Karpas-422 (cell line): ENCODE measurements at regions not wholly inside any gene's neighbourhood (a gene's known extent, or its start where the extent isn't known, plus 50 kb on each side); places are given as distances from the start of the nearest gene placed in this dataset.

Source experiments
- DNase-seq: peaks from one replicate; pipeline ENCODE4 v3.0.0-alpha.2; 2015
- H2AFZ ChIP-seq: fragments of 200-600 bp; sonication (generic); 2 replicates; pipeline ENCODE4 v1.6.1; 2014; ENCODE audit warnings: antibody characterized with exemption, low read length, mixed read lengths
- H3K27ac ChIP-seq: fragments of 200-600 bp; sonication (generic); 2 replicates; pipeline ENCODE4 v1.5.1; 2014; ENCODE audit warnings: mild to moderate bottlenecking, low read length, moderate library complexity
- H3K27me3 ChIP-seq: fragments of 200-600 bp; sonication (generic); 2 replicates; pipeline ENCODE4 v1.6.1; 2014; ENCODE audit warnings: low read length, mixed read lengths
- H3K36me3 ChIP-seq: fragments of 200-600 bp; sonication (generic); 2 replicates; pipeline ENCODE4 v1.6.1; 2014; ENCODE audit warnings: low read length, mixed read lengths; ENCODE audit not compliant: insufficient read depth
- H3K4me1 ChIP-seq: fragments of 200-600 bp; sonication (generic); 2 replicates; pipeline ENCODE4 v1.6.1; 2014; ENCODE audit warnings: mild to moderate bottlenecking, low read length, mixed read lengths
- H3K4me2 ChIP-seq: fragments of 200-600 bp; sonication (generic); 2 replicates; pipeline ENCODE4 v1.6.1; 2014; ENCODE audit warnings: low read length, low read depth, mild to moderate bottlenecking; ENCODE audit not compliant: poor library complexity, severe bottlenecking
- H3K4me3 ChIP-seq: fragments of 200-600 bp; sonication (generic); 2 replicates; pipeline ENCODE4 v1.5.1; 2014; ENCODE audit warnings: mild to moderate bottlenecking, antibody characterized with exemption, low read length, mixed read lengths
- H3K79me2 ChIP-seq: fragments of 200-600 bp; sonication (generic); 2 replicates; pipeline ENCODE4 v1.6.1; 2014; ENCODE audit warnings: mild to moderate bottlenecking, low read length, mixed read lengths
- H3K9ac ChIP-seq: fragments of 200-600 bp; sonication (generic); 2 replicates; pipeline ENCODE4 v1.6.0; 2014; ENCODE audit warnings: low read length
- H3K9me2 ChIP-seq: fragments of 200-600 bp; sonication (generic), shearing (Covaris generic); replicated peaks from 2 replicates; pipeline ENCODE4 v1.6.0; 2014; ENCODE audit warnings: mild to moderate bottlenecking, low read length, moderate library complexity; ENCODE audit not compliant: insufficient read depth
- H3K9me3 ChIP-seq: fragments of 300-700, 200-600 bp; sonication (generic); 2 replicates; pipeline ENCODE4 v1.6.1; 2014; ENCODE audit warnings: low read length, mixed read lengths
- H4K20me1 ChIP-seq: fragments of 200-600 bp; sonication (generic); 2 replicates; pipeline ENCODE4 v1.6.1; 2014; ENCODE audit warnings: mild to moderate bottlenecking, antibody characterized with exemption, low read length, low read depth; ENCODE audit not compliant: insufficient read depth

- Histone ChIP-seq H3K9me3 (no peaks in the 10 kb centered on the region), H3K4me3 (no peak overlapping the region), H3K27me3 (no peaks in the 10 kb centered on the region), H3K79me2 (no peaks in the 10 kb centered on the region), H3K27ac (no peak overlapping the region), H2AFZ (no peak overlapping the region), H3K4me1 (no peaks in the 10 kb centered on the region), H3K36me3 (no peaks in the 10 kb centered on the region), H4K20me1 (no peaks in the 10 kb centered on the region), H3K9me2 (no peaks in the 10 kb centered on the region), H3K9ac (no peak overlapping the region), H3K4me2 (no peak overlapping the region)
- DNase-seq, result no peak
These were observed 341.3 kb downstream of the USP25 start for GRCh38 chr21:16071092-16071491.

- no peak overlapping the region for H3K4me2 ChIP-seq
- no peak overlapping the region for H2AFZ ChIP-seq
- H3K27me3 ChIP-seq, result no peaks in the 10 kb centered on the region
These were observed 342.0 kb downstream of the USP25 start for GRCh38 chr21:16071761-16072160.

GRCh38 chr21:16072221-16072620 lies 342.4 kb downstream of the USP25 start:
- Histone ChIP-seq H3K9me3 (no peaks in the 10 kb centered on the region), H3K4me1 (no peaks in the 10 kb centered on the region), H3K36me3 (no peaks in the 10 kb centered on the region), H3K27ac (no peak overlapping the region), H3K79me2 (no peaks in the 10 kb centered on the region), H3K9me2 (no peaks in the 10 kb centered on the region), H4K20me1 (no peaks in the 10 kb centered on the region), H3K27me3 (no peaks in the 10 kb centered on the region), H2AFZ (no peak overlapping the region), H3K4me3 (no peak overlapping the region), H3K9ac (no peak overlapping the region), H3K4me2 (no peak overlapping the region)
- DNase-seq, result no peak

More at GRCh38 chr21:16071761-16072160, 342.0 kb downstream of the USP25 start:
- Histone ChIP-seq H3K79me2 (no peaks in the 10 kb centered on the region), H3K4me3 (no peak overlapping the region), H3K9me3 (no peaks in the 10 kb centered on the region), H3K27ac (no peak overlapping the region), H4K20me1 (no peaks in the 10 kb centered on the region), H3K9me2 (no peaks in the 10 kb centered on the region), H3K4me1 (no peaks in the 10 kb centered on the region), H3K9ac (no peak overlapping the region), H3K36me3 (no peaks in the 10 kb centered on the region)
- no peak for DNase-seq

GRCh38 chr21:16072737-16073136 lies 343.0 kb downstream of the USP25 start:
- no peaks in the 10 kb centered on the region for H3K27me3 ChIP-seq
- H3K4me3 ChIP-seq, result no peak overlapping the region
- H3K79me2 ChIP-seq, result no peaks in the 10 kb centered on the region
- no peak overlapping the region for H3K9ac ChIP-seq
- no peaks in the 10 kb centered on the region for H4K20me1 ChIP-seq
- no peak overlapping the region for H3K4me2 ChIP-seq
- no peak overlapping the region for H2AFZ ChIP-seq
- DNase-seq, result no peak
- no peak overlapping the region for H3K27ac ChIP-seq
- H3K9me2 ChIP-seq, result no peaks in the 10 kb centered on the region
- H3K4me1 ChIP-seq, result no peaks in the 10 kb centered on the region
- no peaks in the 10 kb centered on the region for H3K36me3 ChIP-seq
- H3K9me3 ChIP-seq, result no peaks in the 10 kb centered on the region

- H3K9me3 ChIP-seq, result no peaks in the 10 kb centered on the region
These were observed 343.8 kb downstream of the USP25 start for GRCh38 chr21:16073586-16073985.

GRCh38 chr21:16074950-16075489 lies 345.2 kb downstream of the USP25 start:
- H3K79me2 ChIP-seq, result no peaks in the 10 kb centered on the region
- no peaks in the 10 kb centered on the region for H3K27me3 ChIP-seq
- no peak overlapping the region for H3K27ac ChIP-seq
- no peaks in the 10 kb centered on the region for H3K4me1 ChIP-seq
- H3K9me2 ChIP-seq, result no peaks in the 10 kb centered on the region
- H3K36me3 ChIP-seq, result no peaks in the 10 kb centered on the region
- H3K4me3 ChIP-seq, result no peak overlapping the region
- DNase-seq, result no peak
- no peaks in the 10 kb centered on the region for H4K20me1 ChIP-seq
- no peak overlapping the region for H2AFZ ChIP-seq
- H3K9me3 ChIP-seq, result no peaks in the 10 kb centered on the region
- no peak overlapping the region for H3K4me2 ChIP-seq
- no peak overlapping the region for H3K9ac ChIP-seq

More at GRCh38 chr21:16073586-16073985, 343.8 kb downstream of the USP25 start:
- no peak for DNase-seq
- Histone ChIP-seq H3K79me2 (no peaks in the 10 kb centered on the region), H3K9me2 (no peaks in the 10 kb centered on the region), H4K20me1 (no peaks in the 10 kb centered on the region), H3K4me1 (no peaks in the 10 kb centered on the region), H2AFZ (no peak overlapping the region), H3K4me3 (no peak overlapping the region), H3K36me3 (no peaks in the 10 kb centered on the region), H3K9ac (no peak overlapping the region), H3K27ac (no peak overlapping the region), H3K4me2 (no peak overlapping the region), H3K27me3 (no peaks in the 10 kb centered on the region)

- no peaks in the 10 kb centered on the region for H3K36me3 ChIP-seq
- H3K27me3 ChIP-seq, result no peaks in the 10 kb centered on the region
- H3K9me3 ChIP-seq, result no peaks in the 10 kb centered on the region
- H3K9ac ChIP-seq, result no peak overlapping the region
- H3K79me2 ChIP-seq, result no peaks in the 10 kb centered on the region
- DNase-seq, result no peak
- no peak overlapping the region for H2AFZ ChIP-seq
- no peak overlapping the region for H3K4me2 ChIP-seq
- no peaks in the 10 kb centered on the region for H3K9me2 ChIP-seq
- H3K4me3 ChIP-seq, result no peak overlapping the region
- H3K4me1 ChIP-seq, result no peaks in the 10 kb centered on the region
- H3K27ac ChIP-seq, result no peak overlapping the region
- no peaks in the 10 kb centered on the region for H4K20me1 ChIP-seq
These were observed 346.0 kb downstream of the USP25 start for GRCh38 chr21:16075649-16076282.

- Histone ChIP-seq H3K36me3 (no peaks in the 10 kb centered on the region), H3K9me2 (no peaks in the 10 kb centered on the region), H3K4me1 (no peaks in the 10 kb centered on the region), H2AFZ (no peak overlapping the region), H3K27me3 (no peaks in the 10 kb centered on the region), H3K79me2 (no peaks in the 10 kb centered on the region), H3K4me2 (no peak overlapping the region), H3K9me3 (no peaks in the 10 kb centered on the region), H3K27ac (no peak overlapping the region), H3K9ac (no peak overlapping the region), H3K4me3 (no peak overlapping the region), H4K20me1 (no peaks in the 10 kb centered on the region)
- no peak for DNase-seq
These were observed 346.7 kb downstream of the USP25 start for GRCh38 chr21:16076465-16076864.
